ENCODE measurements at regions not wholly inside any gene's neighbourhood (a gene's known extent, or its start where the extent isn't known, plus 50 kb on each side); places are given as distances from the start of the nearest gene placed in this dataset.
"Not testable (repeated sequence)": the region's sequence is repeated elsewhere in the genome, so short reads cannot be mapped to it uniquely, and the experiment has no call there.

GRCh38 chr5:135154961-135155360 lies 120.9 kb upstream of the PITX1 start:
- CTCF ChIA-PET = interaction anchor here (1.3 kb wide), 1 partner anchor 36 kb away, joined by 3 read pairs; no protein-coding TSS in a partner anchor
- POLR2A ChIA-PET = no interaction called here
- TF ChIP-seq, protein P1, sequence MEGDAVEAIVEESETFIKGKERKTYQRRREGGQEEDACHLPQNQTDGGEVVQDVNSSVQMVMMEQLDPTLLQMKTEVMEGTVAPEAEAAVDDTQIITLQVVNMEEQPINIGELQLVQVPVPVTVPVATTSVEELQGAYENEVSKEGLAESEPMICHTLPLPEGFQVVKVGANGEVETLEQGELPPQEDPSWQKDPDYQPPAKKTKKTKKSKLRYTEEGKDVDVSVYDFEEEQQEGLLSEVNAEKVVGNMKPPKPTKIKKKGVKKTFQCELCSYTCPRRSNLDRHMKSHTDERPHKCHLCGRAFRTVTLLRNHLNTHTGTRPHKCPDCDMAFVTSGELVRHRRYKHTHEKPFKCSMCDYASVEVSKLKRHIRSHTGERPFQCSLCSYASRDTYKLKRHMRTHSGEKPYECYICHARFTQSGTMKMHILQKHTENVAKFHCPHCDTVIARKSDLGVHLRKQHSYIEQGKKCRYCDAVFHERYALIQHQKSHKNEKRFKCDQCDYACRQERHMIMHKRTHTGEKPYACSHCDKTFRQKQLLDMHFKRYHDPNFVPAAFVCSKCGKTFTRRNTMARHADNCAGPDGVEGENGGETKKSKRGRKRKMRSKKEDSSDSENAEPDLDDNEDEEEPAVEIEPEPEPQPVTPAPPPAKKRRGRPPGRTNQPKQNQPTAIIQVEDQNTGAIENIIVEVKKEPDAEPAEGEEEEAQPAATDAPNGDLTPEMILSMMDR (IDR thresholded peaks at IDR 0.05; ENCODE audit: control extremely low read depth, extremely low read depth, low read depth, missing control alignments) = no peak
- DNase-seq (ENCODE audit: extremely low spot score) = no peak

DNA sequence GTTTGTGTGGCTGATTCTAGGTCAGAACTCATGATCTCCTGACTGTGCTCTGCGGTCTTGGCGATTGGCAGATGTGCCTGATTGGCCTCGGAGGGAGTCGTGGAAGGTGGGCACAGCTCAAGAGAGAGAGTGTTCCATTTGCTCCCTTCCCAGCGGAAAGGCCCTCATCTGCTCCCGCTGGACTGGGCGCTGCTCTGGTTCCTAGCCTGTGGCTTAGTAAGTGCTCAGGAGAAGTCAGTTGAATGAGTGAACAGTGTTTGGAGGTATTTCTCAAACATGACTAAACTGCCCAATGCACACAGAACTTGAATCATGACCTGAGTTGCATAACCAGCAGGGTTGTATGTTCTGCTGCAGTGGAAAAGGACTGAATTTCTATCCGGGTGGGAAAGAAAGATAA lies 120.2 kb upstream of the PITX1 start:
- ChIA-PET CTCF (no interaction called here), POLR2A (no interaction called here)
- TF ChIP-seq, protein P1 (IDR thresholded peaks at IDR 0.05; ENCODE audit: control extremely low read depth, extremely low read depth, low read depth, missing control alignments) = no peak
- no peak for DNase-seq (ENCODE audit: extremely low spot score)

GRCh38 chr5:135153661-135154060 lies 119.6 kb upstream of the PITX1 start:
- TF ChIP-seq, protein P1 (IDR thresholded peaks at IDR 0.05; ENCODE audit: control extremely low read depth, extremely low read depth, low read depth, missing control alignments) = no peak
- ChIA-PET CTCF (interaction anchor here (1.1 kb wide), 1 partner anchor 13 kb away, joined by 3 read pairs; no protein-coding TSS in a partner anchor), POLR2A (no interaction called here)
- DNase-seq (ENCODE audit: extremely low spot score) = no peak

DNA sequence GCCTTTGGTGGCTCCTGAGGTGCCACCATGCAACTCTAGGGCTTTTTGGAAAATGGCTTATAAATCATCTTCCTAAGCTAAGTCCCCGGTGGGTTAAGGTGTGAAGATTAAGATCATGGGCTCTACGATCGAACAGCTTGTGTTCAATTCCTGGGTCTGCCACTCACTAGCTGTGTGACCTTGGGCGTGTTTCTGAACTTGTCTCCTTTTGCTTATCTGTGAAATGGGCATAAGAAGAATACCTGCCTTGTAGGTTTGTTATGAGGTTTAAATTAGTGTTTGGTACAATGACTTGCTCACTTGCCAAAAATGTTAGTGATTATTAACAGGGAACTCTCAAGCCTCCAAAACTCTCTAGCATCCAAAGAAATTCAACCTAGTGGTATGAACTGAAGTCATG lies 119.2 kb upstream of the PITX1 start:
- TF ChIP-seq, protein P1 (IDR thresholded peaks at IDR 0.05; ENCODE audit: control extremely low read depth, extremely low read depth, low read depth, missing control alignments) = no peak
- DNase-seq (ENCODE audit: extremely low spot score) = no peak
- ChIA-PET CTCF (interaction anchor here (1.1 kb wide), 1 partner anchor 12 kb away, joined by 3 read pairs; no protein-coding TSS in a partner anchor), POLR2A (no interaction called here)

GRCh38 chr5:135151660-135152059 lies 117.6 kb upstream of the PITX1 start:
- CTCF ChIA-PET = interaction anchor here (1.0 kb wide), 1 partner anchor 11 kb away, joined by 3 read pairs; no protein-coding TSS in a partner anchor
- DNase-seq (ENCODE audit: extremely low spot score); POLR2A ChIA-PET: not testable (repeated sequence)

GRCh38 chr5:135151256-135151655 lies 117.2 kb upstream of the PITX1 start:
- ChIA-PET CTCF (interaction anchor here (1.0 kb wide), 1 partner anchor 11 kb away, joined by 3 read pairs; no protein-coding TSS in a partner anchor), POLR2A (no interaction called here)
- DNase-seq (ENCODE audit: extremely low spot score) = no peak
- TF ChIP-seq, protein P1 (IDR thresholded peaks at IDR 0.05; ENCODE audit: control extremely low read depth, extremely low read depth, low read depth, missing control alignments) = no peak

- no peak for DNase-seq (ENCODE audit: extremely low spot score)
- TF ChIP-seq, protein P1 (IDR thresholded peaks at IDR 0.05; ENCODE audit: control extremely low read depth, extremely low read depth, low read depth, missing control alignments) = no peak
- ChIA-PET POLR2A (no interaction called here), CTCF (interaction anchor here (1.0 to 1.4 kb wide), 3 partner anchors 10 to 17 kb away, joined by 3 to 4 read pairs (median 3); no protein-coding TSS in a partner anchor)
Measured at GRCh38 chr5:135150767-135151166, 116.7 kb upstream of the PITX1 start.

Measured in GM10248 (cell line).